ENCODE measurements at regions not wholly inside any gene's neighbourhood (a gene's known extent, or its start where the extent isn't known, plus 50 kb on each side); places are given as distances from the start of the nearest gene placed in this dataset.

DNA sequence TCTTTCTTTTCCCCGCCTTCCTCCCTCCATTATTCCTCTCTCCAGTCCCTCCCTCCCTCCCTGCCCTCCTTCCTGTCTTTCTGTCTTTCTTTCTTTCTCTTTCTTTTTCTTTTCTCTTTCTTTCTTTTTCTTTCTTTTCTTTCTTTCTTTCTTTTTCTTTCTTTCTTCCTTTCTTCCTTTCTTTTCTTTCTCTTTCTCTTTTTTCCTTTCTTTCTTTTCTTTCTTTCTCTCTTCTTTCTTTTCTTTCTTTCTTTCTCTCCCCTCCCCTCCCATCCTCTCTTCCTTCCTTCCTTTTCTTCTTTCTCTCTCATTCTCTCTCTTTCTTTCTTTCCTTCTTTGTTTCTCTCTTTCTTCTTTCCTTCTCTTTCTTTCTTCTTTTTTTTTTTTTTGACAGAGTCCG lies 402.2 kb upstream of the PLXNA2 start:
- TF ChIP-seq, protein P1, sequence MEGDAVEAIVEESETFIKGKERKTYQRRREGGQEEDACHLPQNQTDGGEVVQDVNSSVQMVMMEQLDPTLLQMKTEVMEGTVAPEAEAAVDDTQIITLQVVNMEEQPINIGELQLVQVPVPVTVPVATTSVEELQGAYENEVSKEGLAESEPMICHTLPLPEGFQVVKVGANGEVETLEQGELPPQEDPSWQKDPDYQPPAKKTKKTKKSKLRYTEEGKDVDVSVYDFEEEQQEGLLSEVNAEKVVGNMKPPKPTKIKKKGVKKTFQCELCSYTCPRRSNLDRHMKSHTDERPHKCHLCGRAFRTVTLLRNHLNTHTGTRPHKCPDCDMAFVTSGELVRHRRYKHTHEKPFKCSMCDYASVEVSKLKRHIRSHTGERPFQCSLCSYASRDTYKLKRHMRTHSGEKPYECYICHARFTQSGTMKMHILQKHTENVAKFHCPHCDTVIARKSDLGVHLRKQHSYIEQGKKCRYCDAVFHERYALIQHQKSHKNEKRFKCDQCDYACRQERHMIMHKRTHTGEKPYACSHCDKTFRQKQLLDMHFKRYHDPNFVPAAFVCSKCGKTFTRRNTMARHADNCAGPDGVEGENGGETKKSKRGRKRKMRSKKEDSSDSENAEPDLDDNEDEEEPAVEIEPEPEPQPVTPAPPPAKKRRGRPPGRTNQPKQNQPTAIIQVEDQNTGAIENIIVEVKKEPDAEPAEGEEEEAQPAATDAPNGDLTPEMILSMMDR (IDR thresholded peaks at IDR 0.05), result no peak
- Histone ChIP-seq H3K27me3 (replicated peaks; ENCODE audit: insufficient read depth) (no peaks in the 10 kb centered on the region), H3K36me3 (no peaks in the 10 kb centered on the region), H3K9me3 (no peaks in the 10 kb centered on the region), H3K4me3 (no peak overlapping the region), H3K4me1 (ENCODE audit: control insufficient read depth in 1 of 2, low read depth in 2 of 2) (no peaks in the 10 kb centered on the region), H3K27ac (no peak overlapping the region)
- no peak for DNase-seq (ENCODE audit: low spot score)
- ATAC-seq (ENCODE audit: insufficient number of reproducible peaks, low FRiP score, low read depth), result no peak

DNA sequence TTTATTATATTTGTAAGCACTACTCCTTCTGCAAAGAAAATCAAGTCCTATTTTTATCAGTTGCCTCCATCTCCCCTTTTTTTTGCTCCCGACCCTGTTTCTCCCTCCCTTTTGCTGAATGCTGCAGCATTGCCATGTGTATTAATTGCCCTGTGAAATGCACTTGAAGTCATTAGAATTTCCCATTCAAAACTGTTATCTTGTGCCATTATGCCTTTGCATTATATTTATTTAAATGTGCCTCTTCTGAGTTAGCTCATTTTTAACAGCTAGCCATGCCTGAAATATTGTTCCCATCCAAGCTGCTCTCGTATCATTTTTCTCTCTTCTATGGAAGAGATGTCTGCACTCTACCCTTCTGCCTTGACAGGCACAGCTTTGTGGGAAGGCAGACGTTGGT lies 404.0 kb upstream of the PLXNA2 start:
- DNase-seq (ENCODE audit: low spot score) (no peak), ATAC-seq (ENCODE audit: insufficient number of reproducible peaks, low FRiP score, low read depth) (no peak)
- no peak overlapping the region for H3K4me3 ChIP-seq
- no peaks in the 10 kb centered on the region for H3K27me3 ChIP-seq (replicated peaks; ENCODE audit: insufficient read depth)
- H3K36me3 ChIP-seq, result no peaks in the 10 kb centered on the region
- H3K4me1 ChIP-seq (ENCODE audit: control insufficient read depth in 1 of 2, low read depth in 2 of 2), result peaks cover 0 to 5% of the 10 kb centered on the region in 2 donors
- no peaks in the 10 kb centered on the region for H3K9me3 ChIP-seq
- TF ChIP-seq, protein P1 (IDR thresholded peaks at IDR 0.05), result no peak
- no peak overlapping the region for H3K27ac ChIP-seq

GRCh38 chr1:208652296-208653160 lies 408.3 kb upstream of the PLXNA2 start:
- DNase-seq (ENCODE audit: low spot score), result no peak
- Histone ChIP-seq H3K4me1 (ENCODE audit: control insufficient read depth in 1 of 2, low read depth in 2 of 2) (peaks cover 0 to 5% of the 10 kb centered on the region in 2 donors), H3K4me3 (no peak overlapping the region), H3K9me3 (no peaks in the 10 kb centered on the region), H3K27ac (no peak overlapping the region), H3K27me3 (replicated peaks; ENCODE audit: insufficient read depth) (no peaks in the 10 kb centered on the region), H3K36me3 (no peaks in the 10 kb centered on the region)
- ATAC-seq (ENCODE audit: insufficient number of reproducible peaks, low FRiP score, low read depth), result peak; percentile 23
- TF ChIP-seq, protein P1 (IDR thresholded peaks at IDR 0.05), result peak; percentile 87

- no peak for DNase-seq (ENCODE audit: low spot score)
- Histone ChIP-seq H3K27me3 (replicated peaks; ENCODE audit: insufficient read depth) (no peaks in the 10 kb centered on the region), H3K4me3 (no peak overlapping the region), H3K9me3 (no peaks in the 10 kb centered on the region), H3K36me3 (no peaks in the 10 kb centered on the region), H3K4me1 (ENCODE audit: control insufficient read depth in 1 of 2, low read depth in 2 of 2) (peaks cover 0 to 5% of the 10 kb centered on the region in 2 donors), H3K27ac (no peak overlapping the region)
- ATAC-seq (ENCODE audit: insufficient number of reproducible peaks, low FRiP score, low read depth), result no peak
- TF ChIP-seq, protein P1 (IDR thresholded peaks at IDR 0.05), result no peak
These were observed 409.2 kb upstream of the PLXNA2 start for GRCh38 chr1:208653426-208653825.

DNA sequence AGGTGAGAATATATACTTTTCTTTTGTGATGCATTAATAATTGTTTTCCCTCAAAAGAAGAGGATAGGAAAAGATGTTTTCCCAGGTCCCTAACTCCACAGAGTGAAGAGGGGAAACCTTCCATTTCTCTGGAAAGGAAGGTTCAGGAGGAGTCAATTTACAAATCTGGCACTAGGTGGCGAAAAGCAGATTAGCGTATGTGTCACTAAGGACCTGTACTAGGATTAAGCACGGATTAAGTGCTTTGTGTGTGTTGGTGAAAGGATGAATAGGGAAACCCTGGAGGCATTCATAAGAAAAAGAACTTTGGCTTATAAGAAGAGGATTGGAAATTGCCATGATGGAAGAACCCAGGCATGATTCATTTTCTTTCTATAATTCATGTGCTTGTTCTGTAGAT lies 410.1 kb upstream of the PLXNA2 start:
- no peaks in the 10 kb centered on the region for H3K27me3 ChIP-seq (replicated peaks; ENCODE audit: insufficient read depth)
- H3K4me3 ChIP-seq, result no peak overlapping the region
- no peak for DNase-seq (ENCODE audit: low spot score)
- no peak for ATAC-seq (ENCODE audit: insufficient number of reproducible peaks, low FRiP score, low read depth)
- H3K27ac ChIP-seq, result no peak overlapping the region
- no peaks in the 10 kb centered on the region for H3K9me3 ChIP-seq
- no peaks in the 10 kb centered on the region for H3K36me3 ChIP-seq
- H3K4me1 ChIP-seq (ENCODE audit: control insufficient read depth in 1 of 2, low read depth in 2 of 2), result peaks cover 0 to 5% of the 10 kb centered on the region in 2 donors
- TF ChIP-seq, protein P1 (IDR thresholded peaks at IDR 0.05), result no peak

Data from thoracic aorta (tissue), 2 donors.